ENCODE measurements at regions not wholly inside any gene's neighbourhood (a gene's known extent, or its start where the extent isn't known, plus 50 kb on each side); places are given as distances from the start of the nearest gene placed in this dataset.

GRCh38 chr9:23962101-23962500 lies 136.1 kb upstream of the ELAVL2 start:
- TF ChIP-seq EZH2 (IDR thresholded peaks at IDR 0.05; ENCODE audit: insufficient read depth, poor library complexity, severe bottlenecking) (no peak), EZH2phosphoT487 (IDR thresholded peaks at IDR 0.05; ENCODE audit: insufficient read depth, low read depth) (no peak)
